Embryonic facial prominence (tissue), 1 donor: ENCODE measurements at regions not wholly inside any gene's neighbourhood (a gene's known extent, or its start where the extent isn't known, plus 50 kb on each side); places are given as distances from the start of the nearest gene placed in this dataset.

Source experiments
- DNase-seq: peaks from one replicate; pipeline ENCODE4 v3.0.0-alpha.2; 2016; ENCODE audit errors: extremely low spot score

- no peak for DNase-seq
These were observed 1096.6 kb downstream of the FLRT2 start for GRCh38 chr14:86626530-86626929.

- no peak for DNase-seq
These were observed 1095.7 kb downstream of the FLRT2 start for GRCh38 chr14:86625637-86626036.

- DNase-seq, result no peak
These were observed 1089.8 kb downstream of the FLRT2 start for GRCh38 chr14:86619726-86620125.

- DNase-seq, result no peak
These were observed 1083.8 kb downstream of the FLRT2 start for GRCh38 chr14:86613786-86614185.

GRCh38 chr14:86613126-86613525 is 1083.2 kb downstream of the FLRT2 start:
- DNase-seq, result no peak

- no peak for DNase-seq
These were observed 1074.6 kb downstream of the FLRT2 start for GRCh38 chr14:86604561-86604960.

GRCh38 chr14:86602263-86602662 is 1072.3 kb downstream of the FLRT2 start:
- DNase-seq, result no peak

- no peak for DNase-seq
These were observed 1071.9 kb downstream of the FLRT2 start for GRCh38 chr14:86601813-86602212.

GRCh38 chr14:86597279-86597678 is 1067.3 kb downstream of the FLRT2 start:
- no peak for DNase-seq

- DNase-seq, result no peak
These were observed 1066.1 kb downstream of the FLRT2 start for GRCh38 chr14:86596024-86596423.

GRCh38 chr14:86575141-86575540 is 1045.2 kb downstream of the FLRT2 start:
- DNase-seq, result no peak

GRCh38 chr14:86574778-86575129 is 1044.8 kb downstream of the FLRT2 start:
- DNase-seq, result no peak

- no peak for DNase-seq
These were observed 1044.3 kb downstream of the FLRT2 start for GRCh38 chr14:86574051-86574777.

- DNase-seq, result no peak
These were observed 1040.4 kb downstream of the FLRT2 start for GRCh38 chr14:86570371-86570770.

- no peak for DNase-seq
These were observed 1013.6 kb downstream of the FLRT2 start for GRCh38 chr14:86543521-86543920.

- DNase-seq, result no peak
These were observed 1012.0 kb downstream of the FLRT2 start for GRCh38 chr14:86541972-86542371.

- no peak for DNase-seq
These were observed 1010.8 kb downstream of the FLRT2 start for GRCh38 chr14:86540636-86541247.

GRCh38 chr14:86539361-86540070 is 1009.6 kb downstream of the FLRT2 start:
- DNase-seq, result no peak

- no peak for DNase-seq
These were observed 1003.9 kb downstream of the FLRT2 start for GRCh38 chr14:86533834-86534233.

- DNase-seq, result no peak
These were observed 1002.3 kb downstream of the FLRT2 start for GRCh38 chr14:86532219-86532618.

- no peak for DNase-seq
These were observed 1000.5 kb downstream of the FLRT2 start for GRCh38 chr14:86530457-86530856.

- DNase-seq, result no peak
These were observed 997.4 kb downstream of the FLRT2 start for GRCh38 chr14:86527312-86527711.

GRCh38 chr14:86525673-86526072 is 995.7 kb downstream of the FLRT2 start:
- DNase-seq, result no peak
